ENCODE measurements at regions not wholly inside any gene's neighbourhood (a gene's known extent, or its start where the extent isn't known, plus 50 kb on each side); places are given as distances from the start of the nearest gene placed in this dataset. TPM values are rescaled to one million over a fixed set of nuclear protein-coding genes. Genes with fewer than 3 reads are reported as not detected.

Small RNA genes lying in the stretch of these regions (small RNA-seq; reads per million reads assigned to genes)
- not detected for gene Z96811.1 (ENCODE audit: low replicate concordance)

Measured in lung (tissue), 1 donor.